ENCODE measurements at regions not wholly inside any gene's neighbourhood (a gene's known extent, or its start where the extent isn't known, plus 50 kb on each side); places are given as distances from the start of the nearest gene placed in this dataset.

GRCh38 chr7:118731854-118732253, 507.4 kb downstream of the ANKRD7 start:
- in situ Hi-C loops (cut with HindIII; ENCODE audit: low pct_ligation_motif_present, low sequenced_read_pairs): no loop called here
- TF ChIP-seq CTCF (IDR thresholded peaks at IDR 0.05; ENCODE audit: low read depth, low read length, missing control alignments): no peak
- no peaks in the 10 kb centered on the region for H3K27me3 ChIP-seq (replicated peaks)
- no peak overlapping the region for H3K27ac ChIP-seq
- no peak overlapping the region for H3K4me3 ChIP-seq (ENCODE audit: low read depth, low read length)
- no peak for DNase-seq
- no peaks in the 10 kb centered on the region for H3K36me3 ChIP-seq (replicated peaks)

GRCh38 chr7:118734541-118734940, 510.0 kb downstream of the ANKRD7 start:
- in situ Hi-C loops (cut with HindIII; ENCODE audit: low pct_ligation_motif_present, low sequenced_read_pairs): no loop called here
- H3K4me3 ChIP-seq (ENCODE audit: low read depth, low read length): no peak overlapping the region
- no peak for DNase-seq
- H3K27ac ChIP-seq: no peak overlapping the region
- H3K27me3 ChIP-seq (replicated peaks): no peaks in the 10 kb centered on the region
- no peak for TF ChIP-seq CTCF (IDR thresholded peaks at IDR 0.05; ENCODE audit: low read depth, low read length, missing control alignments)
- no peaks in the 10 kb centered on the region for H3K36me3 ChIP-seq (replicated peaks)

GRCh38 chr7:118735441-118735840, 510.9 kb downstream of the ANKRD7 start:
- Histone ChIP-seq H3K36me3 (replicated peaks) (no peaks in the 10 kb centered on the region), H3K27ac (no peak overlapping the region), H3K27me3 (replicated peaks) (no peaks in the 10 kb centered on the region), H3K4me3 (ENCODE audit: low read depth, low read length) (no peak overlapping the region)
- no peak for TF ChIP-seq CTCF (IDR thresholded peaks at IDR 0.05; ENCODE audit: low read depth, low read length, missing control alignments)
- no peak for DNase-seq
- in situ Hi-C loops (cut with HindIII; ENCODE audit: low pct_ligation_motif_present, low sequenced_read_pairs): no loop called here

GRCh38 chr7:118737935-118738334, 513.4 kb downstream of the ANKRD7 start:
- Histone ChIP-seq H3K36me3 (replicated peaks) (no peaks in the 10 kb centered on the region), H3K4me3 (ENCODE audit: low read depth, low read length) (no peak overlapping the region), H3K27ac (no peak overlapping the region), H3K27me3 (replicated peaks) (no peaks in the 10 kb centered on the region)
- in situ Hi-C loops (cut with HindIII; ENCODE audit: low pct_ligation_motif_present, low sequenced_read_pairs): no loop called here
- no peak for DNase-seq
- TF ChIP-seq CTCF (IDR thresholded peaks at IDR 0.05; ENCODE audit: low read depth, low read length, missing control alignments): no peak

- no peaks in the 10 kb centered on the region for H3K27me3 ChIP-seq (replicated peaks)
- H3K36me3 ChIP-seq (replicated peaks): no peaks in the 10 kb centered on the region
- H3K4me3 ChIP-seq (ENCODE audit: low read depth, low read length): no peak overlapping the region
- TF ChIP-seq CTCF (IDR thresholded peaks at IDR 0.05; ENCODE audit: low read depth, low read length, missing control alignments): no peak
- no peak for DNase-seq
- in situ Hi-C loops (cut with HindIII; ENCODE audit: low pct_ligation_motif_present, low sequenced_read_pairs): no loop called here
- no peak overlapping the region for H3K27ac ChIP-seq
Measured at GRCh38 chr7:118745927-118746326, 521.4 kb downstream of the ANKRD7 start.

- H3K27me3 ChIP-seq (replicated peaks): no peaks in the 10 kb centered on the region
- no peak for DNase-seq
- in situ Hi-C loops (cut with HindIII; ENCODE audit: low pct_ligation_motif_present, low sequenced_read_pairs): no loop called here
- H3K4me3 ChIP-seq (ENCODE audit: low read depth, low read length): no peak overlapping the region
- TF ChIP-seq CTCF (IDR thresholded peaks at IDR 0.05; ENCODE audit: low read depth, low read length, missing control alignments): no peak
- no peaks in the 10 kb centered on the region for H3K36me3 ChIP-seq (replicated peaks)
- no peak overlapping the region for H3K27ac ChIP-seq
Measured at GRCh38 chr7:118747473-118747872, 523.0 kb downstream of the ANKRD7 start.

Data from brain microvascular endothelial cell (primary cell).